Loucy (cell line): ENCODE measurements at regions not wholly inside any gene's neighbourhood (a gene's known extent, or its start where the extent isn't known, plus 50 kb on each side); places are given as distances from the start of the nearest gene placed in this dataset.

Experiments
- H2AFZ ChIP-seq: fragments of 200-600 bp; sonication (generic); 2 replicates; pipeline ENCODE4 v1.6.0; 2016; ENCODE audit warnings: antibody characterized with exemption, mild to moderate bottlenecking, low read length, moderate library complexity
- H3F3A ChIP-seq: fragments of 200-600 bp; 2 replicates; pipeline ENCODE4 v1.6.0; 2016; ENCODE audit warnings: antibody characterized with exemption, low read depth, mild to moderate bottlenecking
- H3K27me3 ChIP-seq: fragments of 200-600 bp; sonication (generic); 2 replicates; pipeline ENCODE4 v1.6.1; 2014; ENCODE audit warnings: low read length, mild to moderate bottlenecking; ENCODE audit not compliant: insufficient read depth, poor library complexity, severe bottlenecking
- H3K36me3 ChIP-seq: fragments of 200-600 bp; sonication (generic); 2 replicates; pipeline ENCODE4 v1.6.1; 2016; ENCODE audit warnings: low read length; ENCODE audit not compliant: insufficient read depth
- H3K4me1 ChIP-seq: fragments of 200-600 bp; sonication (generic); 2 replicates; pipeline ENCODE4 v1.5.1; 2014; ENCODE audit warnings: low read length, mild to moderate bottlenecking; ENCODE audit not compliant: insufficient read depth, poor library complexity, severe bottlenecking
- H3K4me2 ChIP-seq: fragments of 200-600 bp; sonication (generic); 2 replicates; pipeline ENCODE4 v1.6.0; 2014; ENCODE audit warnings: antibody characterized with exemption, low read length, low read depth, mild to moderate bottlenecking; ENCODE audit not compliant: poor library complexity, severe bottlenecking
- H3K4me3 ChIP-seq: fragments of 200-600 bp; sonication (generic); 2 replicates; pipeline ENCODE4 v1.5.1; 2014; ENCODE audit warnings: low read length, mild to moderate bottlenecking, mixed read lengths; ENCODE audit not compliant: poor library complexity, severe bottlenecking
- H3K79me2 ChIP-seq: fragments of 200-600 bp; sonication (generic); 2 replicates; pipeline ENCODE4 v1.6.1; 2014; ENCODE audit warnings: low read length; ENCODE audit not compliant: insufficient read depth
- H3K9ac ChIP-seq: fragments of 200-600 bp; sonication (generic); 2 replicates; pipeline ENCODE4 v1.6.0; 2014; ENCODE audit warnings: mild to moderate bottlenecking, low read depth, low read length, moderate library complexity; ENCODE audit not compliant: poor library complexity, severe bottlenecking
- H3K9me2 ChIP-seq: fragments of 200-600 bp; sonication (generic); replicated peaks from 2 replicates; pipeline ENCODE4 v1.6.1; 2016; ENCODE audit warnings: low read depth, low read length, mixed read lengths
- H3K9me3 ChIP-seq: fragments of 200-600 bp; sonication (generic); 2 replicates; pipeline ENCODE4 v1.6.1; 2014; ENCODE audit warnings: mild to moderate bottlenecking, antibody characterized with exemption, low read length, low read depth; ENCODE audit not compliant: insufficient read depth
- H4K20me1 ChIP-seq: fragments of 200-600 bp; sonication (generic); 2 replicates; pipeline ENCODE4 v1.6.0; 2014; ENCODE audit warnings: antibody characterized with exemption, low read length, mild to moderate bottlenecking; ENCODE audit not compliant: insufficient read depth, poor library complexity, severe bottlenecking
- EZH2phosphoT487 ChIP-seq: fragments of 200-600 bp; IDR thresholded peaks from 2 replicates; pipeline ENCODE4 v1.6.1; 2018; ENCODE audit warnings: antibody characterized with exemption, mild to moderate bottlenecking, moderate library complexity, borderline replicate concordance
- TF ChIP-seq, protein P1 (sequence below): fragments of 200-600 bp; sonication (generic); conservative IDR thresholded peaks from 2 replicates; pipeline ENCODE4 v1.5.1; 2014; ENCODE audit warnings: mild to moderate bottlenecking, antibody characterized with exemption, low read length

DNA sequence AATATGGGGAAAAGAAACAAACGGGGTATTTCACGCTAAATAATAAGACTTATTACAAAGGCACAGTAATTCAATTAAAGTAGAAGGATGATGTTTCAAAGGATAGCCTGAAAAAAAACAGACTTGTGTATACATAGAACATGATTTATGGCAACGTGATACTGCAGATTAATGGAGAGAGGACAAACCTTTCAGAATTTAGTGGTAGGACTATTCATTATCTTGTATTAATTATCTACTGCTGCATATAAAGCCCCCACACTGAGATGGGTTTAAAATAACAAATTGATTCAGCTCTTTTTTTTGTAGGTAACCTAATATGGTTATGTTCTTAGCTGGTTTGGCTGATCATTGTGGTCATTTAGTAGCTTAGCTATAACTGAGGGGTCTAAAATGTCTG lies 1269.0 kb downstream of the FSTL5 start:
- Histone ChIP-seq H3K9ac (no peak overlapping the region), H3K4me1 (no peaks in the 10 kb centered on the region), H3K9me2 (no peaks in the 10 kb centered on the region), H3K4me3 (no peak overlapping the region), H3K4me2 (no peak overlapping the region), H2AFZ (no peak overlapping the region), H3K27me3 (no peaks in the 10 kb centered on the region), H3K9me3 (no peaks in the 10 kb centered on the region), H3F3A (no peaks in the 10 kb centered on the region), H4K20me1 (no peaks in the 10 kb centered on the region), H3K79me2 (no peaks in the 10 kb centered on the region), H3K36me3 (no peaks in the 10 kb centered on the region)
- TF ChIP-seq EZH2phosphoT487, result no peak
- TF ChIP-seq, protein P1, sequence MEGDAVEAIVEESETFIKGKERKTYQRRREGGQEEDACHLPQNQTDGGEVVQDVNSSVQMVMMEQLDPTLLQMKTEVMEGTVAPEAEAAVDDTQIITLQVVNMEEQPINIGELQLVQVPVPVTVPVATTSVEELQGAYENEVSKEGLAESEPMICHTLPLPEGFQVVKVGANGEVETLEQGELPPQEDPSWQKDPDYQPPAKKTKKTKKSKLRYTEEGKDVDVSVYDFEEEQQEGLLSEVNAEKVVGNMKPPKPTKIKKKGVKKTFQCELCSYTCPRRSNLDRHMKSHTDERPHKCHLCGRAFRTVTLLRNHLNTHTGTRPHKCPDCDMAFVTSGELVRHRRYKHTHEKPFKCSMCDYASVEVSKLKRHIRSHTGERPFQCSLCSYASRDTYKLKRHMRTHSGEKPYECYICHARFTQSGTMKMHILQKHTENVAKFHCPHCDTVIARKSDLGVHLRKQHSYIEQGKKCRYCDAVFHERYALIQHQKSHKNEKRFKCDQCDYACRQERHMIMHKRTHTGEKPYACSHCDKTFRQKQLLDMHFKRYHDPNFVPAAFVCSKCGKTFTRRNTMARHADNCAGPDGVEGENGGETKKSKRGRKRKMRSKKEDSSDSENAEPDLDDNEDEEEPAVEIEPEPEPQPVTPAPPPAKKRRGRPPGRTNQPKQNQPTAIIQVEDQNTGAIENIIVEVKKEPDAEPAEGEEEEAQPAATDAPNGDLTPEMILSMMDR, result no peak

DNA sequence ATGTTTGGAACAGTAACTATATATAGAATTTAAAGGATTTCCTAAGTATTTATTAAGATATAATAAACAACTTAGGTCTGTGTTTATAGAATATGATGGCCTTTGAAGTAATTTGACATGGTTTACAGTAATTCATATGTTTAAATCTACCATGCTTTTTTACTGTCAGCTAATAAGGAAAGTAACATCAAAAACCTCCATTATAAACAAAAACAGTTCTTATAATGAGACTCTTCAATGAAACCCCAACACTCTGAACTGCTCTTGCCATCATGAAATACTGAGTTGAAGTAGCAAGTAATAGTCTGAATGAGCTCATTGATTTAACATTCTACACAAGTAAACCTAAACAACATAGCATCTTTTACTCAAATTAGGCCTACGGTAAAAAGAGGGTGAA lies 1236.5 kb downstream of the FSTL5 start:
- Histone ChIP-seq H3K79me2 (no peaks in the 10 kb centered on the region), H3K4me3 (no peak overlapping the region), H2AFZ (no peak overlapping the region)

DNA sequence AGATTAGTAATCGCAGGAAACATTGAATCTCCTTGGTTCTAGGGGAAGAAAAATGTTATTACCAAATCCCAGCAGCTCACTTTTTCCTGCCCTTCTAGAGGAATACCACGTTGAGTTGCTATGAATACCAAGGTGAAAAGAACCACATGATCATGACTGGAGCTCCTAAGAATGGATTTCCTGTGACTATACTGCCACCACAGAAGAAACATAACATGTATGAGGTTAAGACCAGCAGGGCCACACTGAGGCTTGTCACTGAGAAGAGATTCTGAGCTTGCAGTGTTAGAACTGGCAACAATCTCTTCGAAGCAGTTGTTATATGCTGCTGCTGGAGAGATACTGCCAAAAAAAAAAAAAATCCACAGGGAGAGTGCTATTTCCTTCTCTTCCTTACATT lies 1235.3 kb downstream of the FSTL5 start:
- H2AFZ ChIP-seq, result no peak overlapping the region
- TF ChIP-seq EZH2phosphoT487, result no peak
- TF ChIP-seq, protein P1, result no peak
- no peak overlapping the region for H3K4me2 ChIP-seq
- no peaks in the 10 kb centered on the region for H3K27me3 ChIP-seq
- H3K4me1 ChIP-seq, result no peaks in the 10 kb centered on the region
- no peaks in the 10 kb centered on the region for H3K79me2 ChIP-seq
- H3K4me3 ChIP-seq, result no peak overlapping the region
- H3K36me3 ChIP-seq, result no peaks in the 10 kb centered on the region
- no peaks in the 10 kb centered on the region for H3K9me3 ChIP-seq
- no peaks in the 10 kb centered on the region for H3F3A ChIP-seq
- no peaks in the 10 kb centered on the region for H4K20me1 ChIP-seq
- no peaks in the 10 kb centered on the region for H3K9me2 ChIP-seq
- no peak overlapping the region for H3K9ac ChIP-seq

More for the DNA sequence above, 1236.5 kb downstream of the FSTL5 start:
- H4K20me1 ChIP-seq, result no peaks in the 10 kb centered on the region
- no peaks in the 10 kb centered on the region for H3K36me3 ChIP-seq
- no peaks in the 10 kb centered on the region for H3K9me2 ChIP-seq
- H3K9me3 ChIP-seq, result no peaks in the 10 kb centered on the region
- H3K4me2 ChIP-seq, result no peak overlapping the region
- TF ChIP-seq EZH2phosphoT487, result no peak
- TF ChIP-seq, protein P1, result no peak
- no peaks in the 10 kb centered on the region for H3K4me1 ChIP-seq
- no peaks in the 10 kb centered on the region for H3F3A ChIP-seq
- no peak overlapping the region for H3K9ac ChIP-seq
- H3K27me3 ChIP-seq, result no peaks in the 10 kb centered on the region
